Femur (tissue), 1 donor: ENCODE measurements at regions not wholly inside any gene's neighbourhood (a gene's known extent, or its start where the extent isn't known, plus 50 kb on each side); places are given as distances from the start of the nearest gene placed in this dataset.

Experiments used
- DNase-seq: peaks from one replicate; pipeline ENCODE4 v3.0.0-alpha.2; 2017

GRCh38 chr4:153142700-153143438 is 61.4 kb upstream of the TRIM2 start:
- DNase-seq, result peak; percentile 86

- peak; percentile 53 for DNase-seq
Measured at GRCh38 chr4:153143527-153144348, 60.5 kb upstream of the TRIM2 start.

GRCh38 chr4:153146031-153146430 is 58.2 kb upstream of the TRIM2 start:
- no peak for DNase-seq

- DNase-seq, result no peak
Measured at GRCh38 chr4:153146961-153147360, 57.3 kb upstream of the TRIM2 start.

GRCh38 chr4:153148791-153149190 is 55.5 kb upstream of the TRIM2 start:
- no peak for DNase-seq

- DNase-seq, result peak; percentile 80
Measured at GRCh38 chr4:153151535-153152455, 52.4 kb upstream of the TRIM2 start.

- peak; percentile 45 for DNase-seq
Measured at GRCh38 chr4:153152501-153153338, 51.5 kb upstream of the TRIM2 start.

GRCh38 chr4:153153339-153153871 is 50.8 kb upstream of the TRIM2 start:
- peak; percentile 73 for DNase-seq

GRCh38 chr4:153154007-153154975 is 50.0 kb upstream of the TRIM2 start:
- DNase-seq, result no peak
